Common myeloid progenitor, CD34-positive (primary cell): ENCODE measurements at regions not wholly inside any gene's neighbourhood (a gene's known extent, or its start where the extent isn't known, plus 50 kb on each side); places are given as distances from the start of the nearest gene placed in this dataset.

Source experiments
- CTCF ChIA-PET: fragments of 350-600 bp; sonication (Branson Sonifier 250); formaldehyde crosslinking; loops from one replicate; lab custom pipeline; 2021; ENCODE audit warnings: antibody characterized with exemption; lab: Charles Lee
- POLR2A ChIA-PET: fragments of 350-600 bp; sonication (Branson Sonifier 250); formaldehyde crosslinking; loops from one replicate; lab custom pipeline; 2021; ENCODE audit warnings: antibody characterized with exemption; lab: Charles Lee
- DNase-seq, 3 donors: peaks; one replicate each; pipeline versions ENCODE4 v3.0.0 to v3.0.0-alpha.2; 2013
- H3K27ac ChIP-seq, 2 experiments: 1 replicate in 1 of 2; 2 replicates in 1 of 2; pipeline ENCODE4 v1.7.0; 2013; ENCODE audit warnings: inconsistent platforms in 2 of 2, low read length in 2 of 2, mild to moderate bottlenecking in 2 of 2, low read depth in 1 of 2, moderate library complexity in 1 of 2; ENCODE audit not compliant: severe bottlenecking in 2 of 2, insufficient read depth in 1 of 2, poor library complexity in 1 of 2
- H3K27me3 ChIP-seq, 5 experiments: replicated peaks in 2 of 5; 1 replicate in 3 of 5; 2 replicates in 2 of 5; pipeline versions ENCODE4 v1.6.1 to v1.7.0; 2013; ENCODE audit warnings: low read length in 4 of 5, mild to moderate bottlenecking in 2 of 5, moderate library complexity in 2 of 5, inconsistent platforms in 1 of 5; ENCODE audit not compliant: insufficient read depth in 5 of 5, control insufficient read depth in 4 of 5
- H3K36me3 ChIP-seq, 4 experiments: 1 replicate in 2 of 4; 2 replicates in 2 of 4; pipeline versions ENCODE4 v1.6.1 to v1.7.0; 2013; ENCODE audit warnings: low read length in 3 of 4, control low read depth in 1 of 4, mild to moderate bottlenecking in 1 of 4; ENCODE audit not compliant: control insufficient read depth in 4 of 4, insufficient read depth in 4 of 4
- H3K4me1 ChIP-seq, 4 experiments: 1 replicate in 3 of 4; 2 replicates in 1 of 4; pipeline versions ENCODE4 v1.6.1 to v1.7.1; 2013; ENCODE audit warnings: low read length in 3 of 4, mild to moderate bottlenecking in 3 of 4, control low read depth in 1 of 4, inconsistent platforms in 1 of 4, moderate library complexity in 1 of 4; ENCODE audit not compliant: control insufficient read depth in 4 of 4, insufficient read depth in 4 of 4; ENCODE audit errors: control extremely low read depth in 1 of 4
- H3K4me3 ChIP-seq, 7 experiments: 1 replicate in 4 of 7; 2 replicates in 3 of 7; pipeline versions ENCODE4 v1.5.1 to v1.7.0; 2013; ENCODE audit warnings: mild to moderate bottlenecking in 7 of 7, low read length in 6 of 7, moderate library complexity in 6 of 7, inconsistent platforms in 2 of 7, low read depth in 2 of 7, control low read depth in 1 of 7; ENCODE audit not compliant: insufficient read depth in 4 of 7, control insufficient read depth in 1 of 7; ENCODE audit errors: extremely low read depth in 1 of 7
- H3K9me3 ChIP-seq, 5 experiments: 1 replicate in 4 of 5; 2 replicates in 1 of 5; pipeline versions ENCODE4 v1.6.1 to v1.7.1; 2013; ENCODE audit warnings: low read length in 4 of 5, mild to moderate bottlenecking in 2 of 5, inconsistent platforms in 1 of 5, low read depth in 1 of 5, moderate library complexity in 1 of 5; ENCODE audit not compliant: control insufficient read depth in 4 of 5, insufficient read depth in 2 of 5; ENCODE audit errors: control extremely low read depth in 1 of 5
- WGBS: methylation state at CpG from one replicate; pipeline ENCODE4 v1.1.5; 2013; ENCODE audit not compliant: insufficient coverage; 5-methylcytosine and 5-hydroxymethylcytosine counted together

DNA sequence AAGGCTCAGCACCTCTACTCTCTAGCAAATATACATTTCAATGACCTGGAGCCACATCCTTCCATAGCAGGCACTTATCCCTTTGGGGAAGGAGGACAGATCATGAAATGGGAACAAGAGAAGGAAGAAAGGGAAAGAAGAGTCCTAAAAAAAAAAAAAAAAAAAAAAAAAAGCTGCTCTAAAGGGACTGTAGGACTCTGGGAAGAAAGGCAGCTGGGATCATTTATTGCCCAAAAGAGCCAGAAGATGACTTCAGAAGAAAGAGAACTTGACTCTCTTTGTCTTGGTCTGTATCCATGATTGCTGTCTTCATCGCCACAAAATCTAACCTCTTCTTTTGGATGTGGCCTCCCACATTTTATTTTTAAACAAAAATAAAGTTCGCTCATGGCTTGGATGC lies 203.6 kb upstream of the CELF2 start:
- CTCF ChIA-PET: no interaction called here
- H3K9me3 ChIP-seq: no peaks in the 10 kb centered on the region

DNA sequence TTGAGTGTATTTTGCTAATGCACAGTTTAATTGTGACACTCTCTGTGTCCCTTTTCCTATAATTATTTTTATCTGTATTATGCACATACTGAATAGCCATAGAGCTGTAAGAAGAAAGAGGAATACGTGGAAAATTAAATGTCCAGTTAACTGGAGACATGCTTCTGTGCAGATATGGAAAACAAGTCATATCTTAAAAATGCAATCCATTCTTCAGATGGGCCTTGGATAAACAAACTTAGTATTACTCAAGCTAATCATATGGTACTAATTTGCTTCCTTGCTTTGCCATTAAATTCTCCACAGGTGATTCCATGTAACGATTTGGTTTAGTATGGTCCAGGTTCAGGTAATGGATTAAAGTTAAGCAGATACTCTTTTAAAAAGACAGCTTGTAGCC lies 201.2 kb upstream of the CELF2 start:
- H3K9me3 ChIP-seq: peaks cover 0 to 6% (median 3%) of the 10 kb centered on the region in 5 experiments
- no peaks in the 10 kb centered on the region for H3K4me1 ChIP-seq
- no peaks in the 10 kb centered on the region for H3K27me3 ChIP-seq
- no CpG with 5 or more reads among the region's 2 CpGs for WGBS
- DNase-seq: no peak
- no peak overlapping the region for H3K27ac ChIP-seq
- CTCF ChIA-PET: no interaction called here
- no peaks in the 10 kb centered on the region for H3K36me3 ChIP-seq
- H3K4me3 ChIP-seq: no peak overlapping the region
- POLR2A ChIA-PET: no interaction called here

More for the DNA sequence above, 203.6 kb upstream of the CELF2 start:
- no peaks in the 10 kb centered on the region for H3K27me3 ChIP-seq
- H3K36me3 ChIP-seq: no peaks in the 10 kb centered on the region
- no peaks in the 10 kb centered on the region for H3K4me1 ChIP-seq
- no peak overlapping the region for H3K27ac ChIP-seq
- no peak for DNase-seq
- 100% methylated on average over 1 of the region's 2 CpGs for WGBS
- POLR2A ChIA-PET: no interaction called here
- H3K4me3 ChIP-seq: no peak overlapping the region

DNA sequence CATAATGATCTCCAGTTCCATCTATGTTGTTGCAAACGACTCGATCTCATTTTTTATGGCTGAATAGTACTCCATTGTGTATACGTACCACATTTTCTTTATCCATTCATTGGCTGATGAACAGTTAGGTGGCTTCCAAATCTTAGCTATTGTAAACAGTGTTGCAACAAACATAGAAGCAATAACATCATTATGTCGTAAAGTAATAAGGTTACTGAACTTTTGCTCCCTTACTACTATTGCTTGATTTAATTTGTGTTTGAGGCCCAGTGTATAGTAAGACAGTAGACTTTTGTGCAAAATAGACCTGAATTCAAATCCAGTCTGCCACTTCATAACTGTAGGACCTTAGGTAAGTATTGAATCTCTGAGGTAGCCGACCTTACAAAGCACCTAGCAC lies 200.1 kb upstream of the CELF2 start:
- Histone ChIP-seq H3K9me3 (peaks cover 0 to 6% (median 3%) of the 10 kb centered on the region in 5 experiments), H3K36me3 (no peaks in the 10 kb centered on the region), H3K4me3 (no peak overlapping the region), H3K27me3 (no peaks in the 10 kb centered on the region), H3K27ac (no peak overlapping the region), H3K4me1 (peaks cover 0 to 4% (median 0%) of the 10 kb centered on the region in 4 experiments)
- ChIA-PET POLR2A (no interaction called here), CTCF (no interaction called here)
- 100% methylated on average over 1 of the region's 5 CpGs for WGBS
- no peak for DNase-seq

DNA sequence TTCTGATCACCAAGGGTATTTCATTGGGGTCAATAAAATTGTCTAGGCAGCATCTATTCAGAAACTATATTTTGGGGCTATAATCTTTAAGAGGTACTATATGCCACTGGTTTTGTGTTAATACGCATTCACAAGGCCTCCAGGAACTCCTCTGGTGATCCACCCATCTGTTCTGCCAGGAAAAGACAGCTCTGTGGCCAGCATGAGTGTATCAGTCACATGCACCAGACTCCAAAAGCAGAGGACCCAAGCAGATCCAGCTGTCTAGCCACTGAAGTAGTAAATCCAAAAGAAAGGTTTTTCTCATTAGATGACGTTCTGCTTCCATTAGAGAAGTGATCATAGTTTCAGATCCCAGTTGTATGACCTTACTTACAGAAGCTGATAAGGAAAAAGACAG lies 199.6 kb upstream of the CELF2 start:
- no peaks in the 10 kb centered on the region for H3K36me3 ChIP-seq
- peaks cover 0 to 4% (median 0%) of the 10 kb centered on the region in 4 experiments for H3K4me1 ChIP-seq
- H3K4me3 ChIP-seq: no peak overlapping the region
- WGBS: 100% methylated on average over 2 of the region's 2 CpGs
- no peak for DNase-seq
- POLR2A ChIA-PET: no interaction called here
- H3K9me3 ChIP-seq: peaks cover 0 to 6% (median 3%) of the 10 kb centered on the region in 5 experiments
- CTCF ChIA-PET: no interaction called here
- H3K27me3 ChIP-seq: no peaks in the 10 kb centered on the region
- H3K27ac ChIP-seq: no peak overlapping the region

DNA sequence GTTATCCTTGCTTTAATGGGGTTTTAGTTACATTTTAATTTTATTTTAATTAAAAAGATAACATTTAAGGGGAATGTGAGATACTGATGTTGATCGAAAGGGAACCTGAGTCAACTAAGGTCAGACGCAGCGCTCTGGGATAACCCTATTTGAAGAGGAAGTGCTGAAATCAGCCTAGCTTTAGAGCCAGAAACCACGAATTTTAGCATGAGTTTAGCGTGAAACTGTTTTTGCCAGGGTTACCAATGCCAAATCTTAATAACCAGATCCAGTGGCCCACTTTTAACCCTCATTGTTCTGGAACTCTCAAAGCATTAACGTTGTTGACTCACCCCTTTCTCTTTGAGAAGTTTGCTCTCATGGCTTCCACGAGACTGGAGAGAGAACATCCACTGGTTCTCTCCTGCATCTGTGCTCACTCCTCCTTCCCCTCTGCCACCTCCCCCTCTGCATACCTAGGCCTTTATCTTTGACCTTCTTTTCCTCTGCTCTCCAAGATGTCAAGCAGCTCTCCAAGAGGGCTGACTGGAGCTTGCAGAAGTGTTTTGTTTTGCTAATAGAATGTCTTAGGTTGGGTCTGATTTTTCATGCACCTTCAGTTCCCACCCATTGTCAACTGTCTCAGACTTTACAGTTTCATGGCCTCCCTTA lies 198.3 kb upstream of the CELF2 start:
- WGBS: 38% methylated on average over 7 of the region's 7 CpGs
- no peak overlapping the region for H3K27ac ChIP-seq

DNA sequence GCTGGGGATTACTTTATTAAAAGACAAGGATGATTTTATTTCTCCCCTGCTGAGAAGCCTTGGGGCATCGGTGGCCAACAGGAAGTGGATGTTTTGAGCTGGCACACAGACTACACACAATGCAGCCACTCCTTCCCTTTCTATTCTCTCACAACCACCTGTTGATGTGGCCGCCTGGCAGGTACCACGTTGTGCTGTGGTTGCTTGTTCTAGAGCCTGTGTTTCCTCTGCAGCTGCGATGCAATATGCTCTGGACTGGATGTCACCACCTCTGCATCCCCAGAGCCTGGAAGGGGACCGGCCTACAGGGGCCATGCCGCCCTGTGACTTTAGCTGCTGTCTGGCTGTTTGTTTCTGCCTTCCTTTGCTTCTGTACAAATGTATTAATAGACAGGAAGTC lies 195.7 kb upstream of the CELF2 start:
- Histone ChIP-seq H3K27ac (no peak overlapping the region), H3K9me3 (peaks cover 0 to 6% (median 3%) of the 10 kb centered on the region in 5 experiments), H3K4me1 (peaks cover 0 to 4% (median 0%) of the 10 kb centered on the region in 4 experiments), H3K4me3 (no peak overlapping the region), H3K27me3 (no peaks in the 10 kb centered on the region), H3K36me3 (no peaks in the 10 kb centered on the region)
- POLR2A ChIA-PET: interaction anchor here (0.6 kb wide), 1 partner anchor 13 kb away, joined by 3 read pairs; no protein-coding TSS in a partner anchor
- DNase-seq: peak in 2 of 3 donors; percentile 2 to 36
- 63% methylated on average over 5 of the region's 6 CpGs for WGBS
- CTCF ChIA-PET: no interaction called here

More for the DNA sequence above, 198.3 kb upstream of the CELF2 start:
- ChIA-PET POLR2A (no interaction called here), CTCF (interaction anchor here (1.2 kb wide), 1 partner anchor 56 kb away, joined by 3 read pairs; no protein-coding TSS in a partner anchor)
- no peak overlapping the region for H3K4me3 ChIP-seq
- no peaks in the 10 kb centered on the region for H3K36me3 ChIP-seq
- peaks cover 0 to 6% (median 3%) of the 10 kb centered on the region in 5 experiments for H3K9me3 ChIP-seq
- peaks cover 0 to 4% (median 0%) of the 10 kb centered on the region in 4 experiments for H3K4me1 ChIP-seq
- no peaks in the 10 kb centered on the region for H3K27me3 ChIP-seq
- DNase-seq: no peak

DNA sequence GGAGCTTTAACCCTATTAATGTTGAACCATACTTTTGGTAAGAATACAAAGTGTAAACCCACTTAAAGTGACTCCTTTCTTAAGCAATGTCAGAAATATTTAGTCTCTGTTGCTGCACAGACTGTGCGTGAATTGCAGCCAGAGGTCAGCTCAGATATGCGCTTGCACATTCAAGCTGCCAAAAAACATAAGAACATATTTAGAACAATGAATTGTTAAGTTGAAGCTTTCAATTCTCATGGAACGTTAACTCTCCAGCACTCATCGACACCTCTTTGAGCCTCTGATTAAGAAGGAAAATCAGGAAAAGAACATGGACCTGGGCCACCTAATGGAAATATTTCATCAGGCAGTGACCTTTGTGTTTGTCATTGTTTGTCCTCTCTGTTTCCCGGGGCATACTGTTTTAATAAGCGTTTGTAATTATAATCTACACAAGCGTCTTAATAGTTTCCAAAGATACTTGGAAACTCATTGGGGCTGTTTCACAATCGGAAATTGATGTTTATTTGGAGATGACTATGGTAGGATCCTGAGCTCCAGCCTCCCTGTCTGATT lies 193.0 kb upstream of the CELF2 start:
- H3K27ac ChIP-seq: no peak overlapping the region
- peaks cover 0 to 4% (median 0%) of the 10 kb centered on the region in 4 experiments for H3K4me1 ChIP-seq
- POLR2A ChIA-PET: no interaction called here
- no peaks in the 10 kb centered on the region for H3K36me3 ChIP-seq
- H3K9me3 ChIP-seq: peaks cover 0 to 3% (median 2%) of the 10 kb centered on the region in 5 experiments
- no peak overlapping the region for H3K4me3 ChIP-seq
- DNase-seq: no peak
- CTCF ChIA-PET: no interaction called here
- WGBS: 94% methylated on average over 5 of the region's 8 CpGs
- H3K27me3 ChIP-seq: peaks cover 0 to 2% (median 0%) of the 10 kb centered on the region in 5 experiments
